CD4-positive, CD25-positive, alpha-beta regulatory T cell (primary cell): ENCODE measurements at regions not wholly inside any gene's neighbourhood (a gene's known extent, or its start where the extent isn't known, plus 50 kb on each side); places are given as distances from the start of the nearest gene placed in this dataset.

ENCODE experiments used
- ATAC-seq, 2 donors: fragments of 150-1000 bp; cut with Tn5 transposase; one replicate each; pipeline ENCODE4 v1.10.0; 2021; ENCODE audit warnings: low read depth in 2 of 2, moderate number of reproducible peaks in 2 of 2, moderate library complexity in 1 of 2
- DNase-seq, 3 donors: peaks; one replicate each; pipeline versions ENCODE4 v3.0.0 to v3.0.0-alpha.2; 2012 to 2022; ENCODE audit warnings: mixed read lengths in 1 of 3
- H3K27ac ChIP-seq: one replicate; pipeline ENCODE4 v1.7.0; 2013; ENCODE audit warnings: mild to moderate bottlenecking, low read length; ENCODE audit not compliant: insufficient read depth, poor library complexity, severe bottlenecking
- H3K27me3 ChIP-seq: one replicate; pipeline ENCODE4 v1.7.0; 2013; ENCODE audit warnings: low read length; ENCODE audit not compliant: control insufficient read depth, insufficient read depth
- H3K36me3 ChIP-seq: one replicate; pipeline ENCODE4 v1.7.0; 2013; ENCODE audit warnings: mild to moderate bottlenecking, low read length, moderate library complexity; ENCODE audit not compliant: control insufficient read depth, insufficient read depth
- H3K4me1 ChIP-seq: 2 replicates; pipeline ENCODE4 v1.7.0; 2013; ENCODE audit warnings: mild to moderate bottlenecking, low read length; ENCODE audit not compliant: insufficient read depth, control insufficient read depth, poor library complexity, severe bottlenecking
- H3K4me3 ChIP-seq: one replicate; pipeline ENCODE4 v1.7.0; 2013; ENCODE audit warnings: low read depth, mild to moderate bottlenecking, low read length, moderate library complexity
- H3K9me3 ChIP-seq, 2 experiments: 1 replicate in 1 of 2; 2 replicates in 1 of 2; pipeline ENCODE4 v1.7.0; 2013; ENCODE audit warnings: low read length in 2 of 2, mild to moderate bottlenecking in 1 of 2, moderate library complexity in 1 of 2; ENCODE audit not compliant: control insufficient read depth in 2 of 2
- H3K27ac Mint-ChIP-seq, 3 donors: one replicate each; pipeline ENCODE4 v1.8.0; 2020 to 2022; ENCODE audit warnings: mild to moderate bottlenecking in 3 of 3, mixed read lengths in 3 of 3, moderate library complexity in 2 of 3
- H3K27me3 Mint-ChIP-seq: one replicate; pipeline ENCODE4 v1.8.0; 2022; ENCODE audit warnings: mild to moderate bottlenecking, mixed read lengths
- H3K36me3 Mint-ChIP-seq: one replicate; pipeline ENCODE4 v1.8.0; 2020; ENCODE audit warnings: mixed read lengths
- H3K4me1 Mint-ChIP-seq, 4 donors: one replicate each; pipeline ENCODE4 v1.8.0; 2020 to 2022; ENCODE audit warnings: mixed read lengths in 4 of 4, mild to moderate bottlenecking in 1 of 4
- H3K4me3 Mint-ChIP-seq, 4 donors: one replicate each; pipeline ENCODE4 v1.8.0; 2020 to 2022; ENCODE audit warnings: mild to moderate bottlenecking in 4 of 4, mixed read lengths in 4 of 4, moderate library complexity in 3 of 4
- H3K9me3 Mint-ChIP-seq, 7 donors: one replicate each; pipeline ENCODE4 v1.8.0; 2020 to 2022; ENCODE audit warnings: mixed read lengths in 7 of 7, mild to moderate bottlenecking in 3 of 7, moderate library complexity in 2 of 7

DNA sequence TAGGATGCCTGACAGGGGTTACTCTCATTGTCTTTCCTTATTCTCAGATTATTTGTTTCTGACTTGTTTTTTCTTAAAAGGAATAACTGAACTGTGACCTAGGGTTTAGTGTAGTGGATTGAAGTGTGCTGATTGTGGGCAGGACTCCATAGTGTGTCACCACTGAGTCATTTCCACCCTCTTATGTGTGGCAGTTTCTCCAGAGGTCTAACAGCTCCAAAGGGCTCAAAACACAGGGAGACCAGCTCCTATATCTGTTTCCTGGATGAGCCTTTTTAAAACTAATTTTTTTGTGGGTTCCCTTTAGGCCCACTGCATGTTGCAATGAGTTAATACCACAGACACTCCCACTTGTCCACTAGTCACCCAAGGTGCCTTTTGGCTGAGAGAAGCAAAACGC, 951.1 kb upstream of the ADGRB3 start:
- H3K36me3 ChIP-seq = no peaks in the 10 kb centered on the region
- Mint-ChIP-seq H3K9me3 (peaks cover 0 to 9% (median 5%) of the 10 kb centered on the region in 7 donors), H3K27ac (no peak overlapping the region), H3K36me3 (no peaks in the 10 kb centered on the region), H3K4me3 (no peak overlapping the region), H3K27me3 (no peaks in the 10 kb centered on the region), H3K4me1 (no peaks in the 10 kb centered on the region)
- no peaks in the 10 kb centered on the region for H3K27me3 ChIP-seq
- no peaks in the 10 kb centered on the region for H3K4me1 ChIP-seq
- no peak for ATAC-seq
- no peak for DNase-seq
- no peak overlapping the region for H3K4me3 ChIP-seq
- H3K9me3 ChIP-seq = peaks cover 0 to 2% of the 10 kb centered on the region in 2 experiments
- no peak overlapping the region for H3K27ac ChIP-seq

DNA sequence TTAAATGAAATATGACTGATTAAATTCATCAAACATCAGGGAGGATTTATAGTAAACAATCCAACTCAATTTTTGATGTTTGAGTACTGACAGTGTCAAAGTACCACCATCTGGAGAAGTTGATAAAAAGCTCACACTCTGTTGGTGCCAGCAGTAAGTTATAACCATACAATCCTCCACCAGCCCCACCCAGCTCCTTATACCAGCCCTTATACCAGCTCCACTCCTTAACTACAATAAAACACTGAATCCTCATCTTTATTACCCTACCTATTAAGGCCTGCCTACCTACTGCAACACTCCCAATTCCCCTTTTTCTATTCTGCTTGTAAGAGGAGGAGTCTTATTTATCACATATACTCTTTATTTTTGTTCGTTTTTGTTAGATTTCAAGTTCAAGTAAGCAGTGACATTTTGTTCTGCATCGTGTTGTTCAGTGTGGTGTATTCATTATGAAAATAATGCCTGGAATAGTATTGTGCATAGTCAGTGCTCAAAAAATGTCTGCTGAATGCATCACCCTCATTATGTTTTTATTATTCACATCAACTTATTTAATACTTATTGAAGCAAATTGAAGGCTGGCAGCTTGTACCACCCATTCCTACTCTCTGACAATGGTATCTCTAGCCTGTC, 954.7 kb upstream of the ADGRB3 start:
- no peaks in the 10 kb centered on the region for H3K36me3 ChIP-seq
- no peaks in the 10 kb centered on the region for H3K36me3 Mint-ChIP-seq
- no peaks in the 10 kb centered on the region for H3K27me3 Mint-ChIP-seq
- peaks cover 0 to 2% of the 10 kb centered on the region in 2 experiments for H3K9me3 ChIP-seq
- DNase-seq (no peak), ATAC-seq (no peak)
- no peak overlapping the region for H3K4me3 Mint-ChIP-seq
- H3K4me1 ChIP-seq = no peaks in the 10 kb centered on the region
- H3K4me3 ChIP-seq = no peak overlapping the region
- H3K27ac ChIP-seq = no peak overlapping the region
- H3K9me3 Mint-ChIP-seq = peaks cover 0 to 19% (median 9%) of the 10 kb centered on the region in 7 donors
- H3K4me1 Mint-ChIP-seq = no peaks in the 10 kb centered on the region
- no peaks in the 10 kb centered on the region for H3K27me3 ChIP-seq
- H3K27ac Mint-ChIP-seq = no peak overlapping the region

DNA sequence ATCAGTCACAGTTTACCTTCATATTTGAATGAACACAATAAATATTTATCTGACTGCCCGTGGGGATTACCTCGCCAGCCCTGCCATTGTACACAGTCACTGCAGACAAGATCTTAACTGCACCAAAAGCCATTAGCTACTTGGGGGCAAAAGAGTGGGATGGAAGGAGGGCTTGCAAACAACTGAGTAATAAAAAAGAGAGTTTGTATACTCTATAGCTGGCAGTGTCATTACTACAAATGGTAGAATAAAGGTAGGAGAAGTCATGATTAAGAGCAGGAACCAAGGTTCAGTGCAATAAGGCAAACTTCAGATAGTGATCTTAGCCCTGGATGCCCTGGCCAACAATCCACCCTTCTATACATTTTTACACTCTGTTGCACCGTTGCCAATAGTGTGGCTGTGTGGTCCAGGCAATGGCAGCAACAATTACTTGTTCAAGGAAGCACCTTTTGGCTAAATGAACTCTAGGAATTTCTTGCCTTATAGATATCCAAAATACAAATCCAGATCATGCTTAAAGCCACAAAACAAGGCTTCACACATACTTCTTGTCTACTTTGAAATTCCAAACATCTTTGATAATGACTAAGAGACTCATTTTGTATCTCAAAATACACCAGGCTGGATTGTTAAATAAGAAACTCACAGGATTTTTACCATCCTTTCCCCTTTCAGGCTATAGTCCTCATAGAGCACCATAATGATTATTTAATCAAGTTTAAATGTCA, 955.4 kb upstream of the ADGRB3 start:
- ATAC-seq (no peak), DNase-seq (no peak)
- H3K27ac Mint-ChIP-seq = no peak overlapping the region
- H3K4me3 Mint-ChIP-seq = no peak overlapping the region
- Histone ChIP-seq H3K27ac (no peak overlapping the region), H3K4me3 (no peak overlapping the region), H3K27me3 (no peaks in the 10 kb centered on the region), H3K9me3 (peaks cover 0 to 9% of the 10 kb centered on the region in 2 experiments), H3K36me3 (no peaks in the 10 kb centered on the region), H3K4me1 (no peaks in the 10 kb centered on the region)
- no peaks in the 10 kb centered on the region for H3K36me3 Mint-ChIP-seq
- H3K4me1 Mint-ChIP-seq = no peaks in the 10 kb centered on the region
- H3K9me3 Mint-ChIP-seq = peaks cover 0 to 23% (median 9%) of the 10 kb centered on the region in 7 donors
- H3K27me3 Mint-ChIP-seq = no peaks in the 10 kb centered on the region

DNA sequence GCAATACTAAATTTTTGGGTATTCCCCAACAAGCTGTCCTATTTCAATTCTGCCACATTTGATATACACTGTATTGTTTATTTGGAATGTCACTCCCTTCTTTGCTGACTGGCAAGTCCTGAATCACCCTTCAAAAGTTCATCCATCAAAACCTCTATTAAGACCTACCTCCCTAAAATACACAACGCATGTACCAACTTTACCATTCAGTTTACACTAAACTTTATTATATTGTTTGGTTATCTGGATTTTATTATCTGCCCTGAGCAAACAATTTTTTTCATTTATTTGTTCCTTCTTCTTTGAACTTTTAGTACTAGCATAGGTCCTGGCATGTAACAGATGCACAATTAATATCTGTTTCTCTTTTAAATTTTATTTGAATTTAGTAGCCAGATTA, 958.2 kb upstream of the ADGRB3 start:
- Histone ChIP-seq H3K9me3 (peaks cover 0 to 20% of the 10 kb centered on the region in 2 experiments), H3K36me3 (no peaks in the 10 kb centered on the region), H3K27ac (no peak overlapping the region), H3K4me1 (no peaks in the 10 kb centered on the region), H3K27me3 (no peaks in the 10 kb centered on the region), H3K4me3 (no peak overlapping the region)
- Mint-ChIP-seq H3K4me1 (no peaks in the 10 kb centered on the region), H3K27me3 (no peaks in the 10 kb centered on the region), H3K4me3 (no peak overlapping the region), H3K9me3 (peaks cover 0 to 31% (median 9%) of the 10 kb centered on the region in 7 donors), H3K36me3 (no peaks in the 10 kb centered on the region), H3K27ac (no peak overlapping the region)
- DNase-seq (no peak), ATAC-seq (no peak)

DNA sequence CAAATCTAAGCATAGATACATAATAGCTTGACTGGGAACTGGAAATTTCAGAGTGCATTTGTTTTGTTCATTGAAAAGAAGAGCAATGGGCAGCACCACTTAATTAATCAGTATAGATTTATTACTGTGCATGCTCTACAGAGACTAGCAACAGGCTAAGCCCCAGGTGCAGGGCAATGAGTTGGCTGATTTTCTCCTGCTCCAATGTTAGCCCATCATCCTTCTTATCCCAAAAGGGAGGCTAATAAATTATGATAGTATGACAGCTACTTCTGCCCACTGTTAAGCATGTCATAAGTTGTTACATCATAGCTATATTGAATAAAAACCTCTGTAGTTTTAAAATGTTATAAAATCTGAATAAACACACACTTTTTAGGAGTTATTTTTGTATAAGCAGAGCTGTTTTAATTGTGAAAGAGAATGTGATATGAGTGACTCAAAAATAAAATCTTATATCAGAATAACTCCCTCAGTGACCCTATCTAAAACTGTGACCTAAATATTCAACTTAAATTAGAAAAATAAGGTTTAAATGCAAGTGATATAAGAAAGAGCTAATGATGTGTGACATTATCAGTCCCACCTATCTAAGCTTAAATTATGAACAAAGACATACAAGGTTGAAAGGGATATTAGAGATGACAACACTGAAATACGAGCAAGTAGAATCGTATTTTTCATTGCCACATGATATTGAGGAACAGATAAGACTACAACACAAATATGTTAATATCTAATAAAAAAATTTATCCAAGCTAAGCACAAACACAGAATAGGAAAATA, 967.3 kb upstream of the ADGRB3 start:
- H3K4me3 Mint-ChIP-seq = no peak overlapping the region
- Histone ChIP-seq H3K36me3 (no peaks in the 10 kb centered on the region), H3K27ac (no peak overlapping the region), H3K27me3 (no peaks in the 10 kb centered on the region), H3K4me1 (no peaks in the 10 kb centered on the region), H3K4me3 (no peak overlapping the region), H3K9me3 (peaks cover 4 to 6% of the 10 kb centered on the region in 2 experiments)
- H3K27ac Mint-ChIP-seq = no peak overlapping the region
- DNase-seq (no peak), ATAC-seq (no peak)
- no peaks in the 10 kb centered on the region for H3K36me3 Mint-ChIP-seq
- H3K9me3 Mint-ChIP-seq = peaks cover 0 to 11% (median 4%) of the 10 kb centered on the region in 7 donors
- no peaks in the 10 kb centered on the region for H3K4me1 Mint-ChIP-seq
- no peaks in the 10 kb centered on the region for H3K27me3 Mint-ChIP-seq

DNA sequence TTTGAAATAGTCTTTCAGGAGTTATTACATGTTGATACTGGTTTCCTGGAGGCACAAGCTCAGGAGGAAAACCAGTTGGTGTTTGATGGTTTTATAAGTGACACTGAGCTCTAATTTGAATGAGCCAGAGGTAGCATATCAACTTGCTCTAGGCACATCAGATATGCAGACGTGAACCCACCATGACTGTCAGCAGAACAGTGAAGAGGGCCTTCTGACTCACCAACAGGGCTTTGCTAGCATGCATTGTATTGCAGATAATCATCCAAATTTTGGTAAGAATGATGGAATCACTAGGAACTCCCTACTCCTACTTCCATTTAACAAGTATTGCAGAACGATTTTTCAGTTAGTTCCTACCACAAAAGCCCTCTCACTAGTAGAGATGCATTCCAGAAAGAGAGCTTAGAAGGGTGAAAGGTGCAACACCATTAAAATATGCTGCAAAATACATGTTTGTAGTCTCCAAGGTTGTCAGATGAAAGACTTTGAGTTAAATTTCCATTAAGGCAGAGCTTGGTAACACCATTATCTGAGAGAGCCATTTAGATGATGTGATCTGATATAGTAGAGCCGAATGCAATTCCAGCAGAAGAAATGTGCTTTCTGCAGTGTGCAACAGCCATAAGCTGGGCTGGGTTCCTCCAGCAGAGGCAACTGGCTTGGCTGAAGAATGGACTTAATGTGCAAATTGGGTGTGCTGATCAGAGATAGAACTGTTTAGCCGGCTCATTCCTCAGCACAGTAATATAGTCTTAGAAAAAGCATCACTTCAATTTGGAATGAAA, 968.7 kb upstream of the ADGRB3 start:
- Histone ChIP-seq H3K4me1 (no peaks in the 10 kb centered on the region), H3K4me3 (no peak overlapping the region), H3K36me3 (no peaks in the 10 kb centered on the region), H3K27me3 (no peaks in the 10 kb centered on the region), H3K27ac (no peak overlapping the region), H3K9me3 (peaks cover 3 to 4% of the 10 kb centered on the region in 2 experiments)
- H3K36me3 Mint-ChIP-seq = no peaks in the 10 kb centered on the region
- H3K9me3 Mint-ChIP-seq = peaks cover 0 to 14% (median 8%) of the 10 kb centered on the region in 7 donors
- H3K27me3 Mint-ChIP-seq = no peaks in the 10 kb centered on the region
- H3K4me1 Mint-ChIP-seq = no peaks in the 10 kb centered on the region
- no peak overlapping the region for H3K27ac Mint-ChIP-seq
- ATAC-seq (no peak), DNase-seq (no peak)
- H3K4me3 Mint-ChIP-seq = no peak overlapping the region

DNA sequence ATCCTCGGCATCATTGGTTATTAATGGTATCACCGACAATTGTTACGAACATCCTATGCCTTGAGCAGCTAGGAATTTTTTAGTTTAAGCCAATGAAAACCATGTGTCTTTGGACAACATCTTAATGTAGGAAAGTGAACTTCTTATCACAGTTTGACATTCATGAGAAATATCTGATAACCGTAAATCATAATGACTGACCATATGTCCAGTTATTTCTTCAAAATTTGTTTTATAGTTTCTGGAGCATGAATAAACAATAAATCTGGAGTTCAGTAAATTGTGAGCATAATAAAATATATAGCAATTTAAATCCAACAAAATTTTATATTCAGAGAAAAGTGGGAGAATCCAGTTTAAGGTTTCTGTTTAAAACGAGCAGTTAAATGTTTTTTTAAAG, 970.1 kb upstream of the ADGRB3 start:
- Histone ChIP-seq H3K4me1 (no peaks in the 10 kb centered on the region), H3K36me3 (no peaks in the 10 kb centered on the region), H3K9me3 (peaks cover 0 to 3% of the 10 kb centered on the region in 2 experiments), H3K27me3 (no peaks in the 10 kb centered on the region), H3K4me3 (no peak overlapping the region), H3K27ac (no peak overlapping the region)
- Mint-ChIP-seq H3K4me3 (no peak overlapping the region), H3K4me1 (no peaks in the 10 kb centered on the region), H3K9me3 (peaks cover under 1 to 14% (median 5%) of the 10 kb centered on the region in 7 donors), H3K27me3 (no peaks in the 10 kb centered on the region), H3K36me3 (no peaks in the 10 kb centered on the region), H3K27ac (no peak overlapping the region)
- ATAC-seq (no peak), DNase-seq (no peak)
